Stimulated activated CD8-positive, alpha-beta memory T cell treated with anti-CD3 and anti-CD28 coated beads, Interleukin-4, amount 100 ng/mL, for 24 hours (primary cell): ENCODE measurements at regions not wholly inside any gene's neighbourhood (a gene's known extent, or its start where the extent isn't known, plus 50 kb on each side); places are given as distances from the start of the nearest gene placed in this dataset.

Source experiments
- DNase-seq: peaks from one replicate; pipeline ENCODE4 v3.0.0-alpha.2; 2020; ENCODE audit warnings: low read depth

DNA sequence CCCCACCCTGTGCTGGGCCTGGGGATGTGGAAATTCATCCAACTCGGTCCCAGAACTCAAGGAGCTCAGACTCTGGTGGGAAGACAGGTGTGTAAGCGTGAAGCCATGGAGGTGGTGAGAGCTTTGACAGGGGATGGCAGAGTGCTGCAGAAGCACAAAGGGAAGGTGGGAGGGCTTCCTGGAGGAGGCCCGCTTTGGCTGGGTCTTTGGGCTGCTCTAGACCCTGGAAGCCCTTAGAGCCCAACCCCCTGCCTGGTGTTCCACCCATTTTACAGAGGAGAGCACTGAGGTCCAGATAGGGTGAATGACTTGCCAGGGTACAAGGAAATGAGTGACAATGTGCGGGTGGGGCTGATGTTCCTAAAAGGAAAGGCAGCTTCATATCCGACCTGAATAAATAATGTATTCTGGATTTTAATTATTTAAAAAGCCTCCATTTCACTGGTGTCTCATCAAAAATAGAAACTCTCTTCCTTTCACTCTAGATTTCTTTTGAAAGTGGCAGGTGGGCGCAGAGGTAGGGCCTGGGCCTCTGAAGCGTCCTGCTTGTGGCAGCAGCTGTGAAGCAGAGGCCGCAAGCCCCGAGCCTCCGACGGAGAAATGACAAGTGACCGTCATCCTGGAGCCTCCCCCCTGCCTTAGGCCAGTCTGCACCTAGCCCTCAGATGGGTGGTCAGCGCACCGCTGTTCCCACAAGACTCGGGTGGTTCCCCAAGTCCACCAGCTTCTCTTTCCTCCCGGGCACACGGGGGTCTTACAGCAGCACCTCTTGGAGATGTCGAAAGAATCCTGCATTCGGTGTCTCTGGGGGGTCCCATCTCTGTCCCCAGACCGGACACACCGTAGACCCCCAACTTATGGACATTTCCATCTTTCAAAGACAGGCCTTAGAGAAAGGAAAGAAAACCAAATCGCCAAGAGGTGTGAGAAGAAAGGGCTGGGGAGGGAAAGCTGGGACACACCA is 71.0 kb upstream of the TAF1B start:
- no peak for DNase-seq

DNA sequence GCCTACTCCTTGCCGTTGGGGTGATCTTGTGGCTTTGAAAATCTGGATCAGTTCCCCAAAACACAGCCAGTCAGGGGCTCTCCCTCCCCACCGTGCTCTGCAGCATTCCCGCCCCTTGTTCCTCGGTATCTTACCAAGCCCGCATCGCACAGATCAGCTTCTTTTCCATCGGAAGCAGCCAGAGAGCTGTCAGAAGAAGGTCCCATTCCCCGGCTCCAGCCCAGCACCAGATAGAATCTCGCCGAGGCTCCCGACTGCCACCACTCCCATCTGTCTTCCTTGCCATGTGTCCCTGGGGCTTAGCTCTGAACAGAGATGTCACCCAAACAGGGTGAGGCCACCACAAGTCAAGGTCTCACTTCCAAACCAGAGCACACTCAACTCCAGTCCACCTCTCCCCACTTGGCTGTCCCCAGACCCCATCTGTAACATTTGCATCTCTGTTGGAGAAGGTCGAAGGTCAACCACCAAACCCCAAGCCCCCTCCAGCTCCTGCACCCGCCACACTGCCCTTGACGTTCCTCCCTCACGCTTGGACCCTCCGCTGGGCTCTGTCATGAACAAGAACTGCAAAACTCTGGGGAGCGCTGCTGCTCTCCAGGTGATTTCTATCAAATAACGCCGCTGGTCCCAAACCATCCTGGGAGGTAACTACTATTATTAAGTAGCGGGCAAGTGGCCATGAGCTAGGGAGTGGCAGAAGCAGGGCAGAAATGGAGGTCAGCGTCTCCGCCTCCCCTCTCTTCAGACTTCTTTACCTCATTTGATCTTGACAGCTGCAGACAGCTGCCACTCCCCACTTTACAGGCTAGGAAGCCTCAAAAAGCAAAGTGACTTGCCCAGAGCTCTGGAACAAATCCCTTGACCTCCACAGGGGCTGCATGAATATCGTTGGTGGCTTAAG is 70.0 kb upstream of the TAF1B start:
- no peak for DNase-seq

DNA sequence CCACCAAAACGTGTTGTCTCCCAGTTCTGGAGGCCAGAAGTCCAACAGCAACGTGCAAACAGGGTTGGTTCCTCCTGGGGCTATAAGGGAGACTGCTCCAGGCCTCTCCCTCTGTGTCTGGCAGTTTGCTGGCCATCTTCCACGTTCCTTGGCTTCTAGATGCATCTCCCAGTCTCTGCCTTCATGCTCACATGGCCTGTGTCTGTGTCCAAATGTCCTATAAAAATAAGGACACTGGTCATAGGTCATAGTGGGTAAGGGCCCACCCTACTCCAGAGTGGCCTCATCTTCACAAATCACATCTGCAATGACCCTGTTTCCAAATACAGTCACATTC is 69.4 kb upstream of the TAF1B start:
- DNase-seq, result no peak

DNA sequence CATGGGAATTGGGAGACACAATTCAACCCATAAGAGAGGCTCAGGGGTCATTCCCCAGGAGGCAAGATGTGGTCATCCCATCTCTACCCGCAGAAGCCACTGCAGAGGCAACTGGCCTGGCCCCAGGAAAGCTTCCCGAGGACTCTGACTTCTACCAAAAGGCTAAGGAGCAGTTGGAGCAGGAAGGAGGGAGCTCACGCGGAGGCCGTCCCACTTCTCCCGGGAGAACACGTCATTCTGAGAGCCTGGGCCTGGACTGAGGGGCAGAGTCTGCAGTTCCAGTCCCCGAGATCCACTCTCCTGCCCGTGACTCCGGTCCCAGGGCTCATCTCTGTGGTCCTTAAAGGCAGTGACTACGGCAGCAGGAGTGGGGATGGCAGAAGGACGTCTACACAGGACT is 69.0 kb upstream of the TAF1B start:
- no peak for DNase-seq

DNA sequence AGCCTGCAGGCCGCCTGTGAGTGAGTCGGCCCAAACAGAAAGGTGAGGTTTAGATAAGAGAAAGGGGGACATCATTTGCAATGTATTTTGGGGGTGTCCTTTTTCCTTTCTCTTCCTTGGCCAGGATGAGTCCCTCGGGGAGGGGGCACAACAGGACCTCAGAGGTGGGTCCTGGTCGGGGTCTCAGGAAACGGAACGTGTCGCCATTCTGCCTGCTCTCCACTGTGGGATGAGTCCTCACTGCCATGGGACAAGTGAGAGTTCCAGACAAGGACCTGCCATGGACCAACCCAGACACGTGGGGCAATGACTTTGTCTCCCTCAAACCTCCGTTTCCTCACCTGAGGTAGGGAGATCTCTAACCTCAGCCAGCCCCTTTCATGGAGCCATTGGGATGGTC is 67.9 kb upstream of the TAF1B start:
- DNase-seq, result no peak

DNA sequence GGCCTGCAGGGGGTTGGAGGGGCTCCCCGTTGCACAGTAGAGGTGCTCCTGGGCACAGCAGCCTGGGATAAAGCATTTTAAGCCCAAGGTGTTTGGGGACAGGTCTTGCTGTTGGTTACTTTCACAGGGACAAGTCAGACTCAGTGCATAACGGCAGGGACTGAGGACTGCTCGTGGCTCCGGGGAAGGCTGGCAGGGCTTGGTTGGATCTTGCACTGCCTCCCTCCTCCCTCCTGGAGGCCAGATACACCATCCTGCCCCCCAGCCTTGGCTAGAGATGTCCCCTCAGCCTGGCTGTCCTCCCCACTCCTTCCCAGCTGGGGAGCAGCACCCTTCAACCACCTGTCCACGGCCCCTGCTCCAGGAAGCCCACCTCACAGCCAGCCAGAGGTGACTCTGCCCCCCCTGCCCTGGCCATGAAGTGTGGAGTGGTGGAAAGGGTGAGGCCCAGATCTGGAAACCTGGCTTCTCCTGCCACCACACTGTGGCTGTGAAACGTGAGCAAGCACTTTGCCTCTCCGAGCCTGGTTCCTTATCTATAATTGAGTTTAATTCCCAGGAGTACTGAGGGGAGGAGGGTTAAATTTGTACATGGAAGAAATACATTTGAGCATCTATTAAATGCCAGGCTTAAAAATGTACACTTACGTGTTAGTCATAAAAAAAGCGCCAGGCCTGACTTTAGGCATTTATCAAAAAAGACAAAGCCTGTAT is 67.1 kb upstream of the TAF1B start:
- DNase-seq, result no peak

DNA sequence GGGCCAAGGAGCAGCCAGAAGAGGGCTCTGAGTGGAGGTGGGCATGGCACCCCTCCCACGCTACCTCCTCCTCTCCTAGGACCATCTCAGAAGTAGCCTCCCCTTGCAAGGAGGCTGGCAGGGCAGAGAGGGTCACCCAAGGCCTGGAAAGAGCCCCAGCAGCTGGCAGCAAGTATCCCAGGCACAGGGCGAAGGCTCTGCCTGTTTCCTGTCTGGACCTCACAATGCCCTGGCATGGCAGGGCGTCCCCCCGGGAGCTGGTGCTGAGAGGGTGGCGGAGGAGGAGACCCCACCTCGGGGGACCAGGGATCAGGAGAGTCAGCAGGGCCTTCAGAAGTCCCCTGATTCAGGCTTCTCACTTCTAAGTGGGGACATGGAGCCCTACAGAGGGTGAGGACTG is 66.2 kb upstream of the TAF1B start:
- no peak for DNase-seq

DNA sequence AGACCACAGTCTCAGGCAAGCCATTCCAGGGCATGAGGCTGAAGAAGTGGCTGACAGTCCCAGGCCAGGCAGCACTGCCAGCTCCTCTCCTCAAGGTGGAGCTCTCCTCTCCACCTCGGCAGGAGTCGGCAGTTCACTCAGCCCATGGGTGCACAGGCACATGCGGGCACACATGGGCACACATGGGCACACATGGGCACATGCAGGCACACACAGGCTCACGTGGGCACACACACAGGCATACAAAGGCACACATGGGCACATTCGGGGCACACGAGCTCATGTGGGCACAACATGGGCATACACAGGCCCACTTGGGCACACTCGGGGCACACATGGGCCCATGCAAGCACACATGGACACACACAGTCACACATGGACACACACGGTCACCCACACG is 65.3 kb upstream of the TAF1B start:
- no peak for DNase-seq

DNA sequence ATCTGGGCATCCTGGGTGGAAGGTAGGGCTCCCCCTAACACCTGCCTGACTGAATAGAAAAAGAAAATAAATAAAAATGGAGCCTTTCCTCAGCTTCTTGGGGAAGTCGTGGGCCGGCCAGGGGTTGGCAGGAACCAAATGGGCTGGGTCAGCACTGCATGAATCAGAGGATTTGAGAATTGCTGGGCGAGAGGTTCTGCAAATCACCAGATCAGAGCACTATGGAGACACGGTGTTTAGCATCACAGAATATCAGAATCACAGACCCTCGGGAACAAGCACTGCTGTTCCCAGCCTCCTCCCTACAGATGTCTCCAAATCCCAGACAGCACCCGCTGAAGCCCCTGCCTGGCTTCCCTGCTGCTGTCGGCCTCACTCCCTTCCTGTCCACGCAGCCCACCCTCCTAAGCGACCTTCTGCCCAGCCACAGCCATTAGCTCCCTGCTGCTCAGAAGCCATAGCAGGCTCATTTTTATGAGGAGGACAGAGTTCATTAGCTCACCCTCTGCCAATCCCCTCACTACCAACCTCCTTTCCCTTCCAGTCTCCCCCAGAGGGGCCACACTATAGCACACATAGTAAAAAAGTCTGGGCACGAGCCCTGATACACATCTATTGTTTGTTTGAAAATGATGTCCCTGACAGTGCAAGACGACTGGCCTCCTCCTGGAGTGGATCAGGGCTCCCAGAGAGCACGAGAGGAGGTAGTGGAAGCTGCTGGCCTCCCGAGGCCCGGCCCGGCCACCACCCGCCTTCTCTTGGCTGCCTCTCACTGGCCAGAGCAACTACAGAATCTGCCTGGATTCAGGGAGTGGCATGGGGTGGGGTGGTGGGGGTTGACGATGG is 64.6 kb upstream of the TAF1B start:
- DNase-seq, result no peak

DNA sequence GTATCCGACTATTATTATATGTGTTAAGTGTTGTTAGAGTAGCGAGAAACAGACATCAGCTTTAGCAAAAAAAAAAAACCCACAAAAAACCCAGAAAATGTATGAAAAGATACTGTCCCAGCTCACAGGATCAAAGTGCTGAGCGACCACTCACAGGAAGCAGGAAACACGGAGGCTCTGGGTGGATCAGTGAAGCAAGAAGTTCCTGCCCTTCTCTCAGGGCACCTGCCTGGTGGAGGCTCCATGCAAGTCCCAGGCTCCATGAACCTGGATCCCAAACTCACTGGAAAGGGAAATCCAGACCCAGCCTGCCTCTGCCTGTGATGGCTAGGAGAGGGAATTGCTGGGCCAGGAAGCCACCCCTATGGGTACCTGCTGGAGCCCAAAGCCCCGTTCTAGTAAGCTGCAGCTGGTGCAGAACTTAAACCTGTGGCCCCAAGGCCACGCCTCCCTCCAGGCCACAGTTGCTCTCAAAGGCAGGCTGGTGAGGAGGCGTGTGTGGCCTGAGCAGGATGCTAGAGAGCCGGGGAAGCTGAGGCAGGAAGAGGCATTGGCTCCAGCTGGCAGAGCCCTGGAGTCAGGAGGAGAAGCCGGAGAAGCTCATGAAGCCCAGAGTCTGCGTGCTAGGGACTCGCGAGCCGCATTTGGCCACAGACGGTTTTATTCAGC is 63.5 kb upstream of the TAF1B start:
- no peak for DNase-seq

DNA sequence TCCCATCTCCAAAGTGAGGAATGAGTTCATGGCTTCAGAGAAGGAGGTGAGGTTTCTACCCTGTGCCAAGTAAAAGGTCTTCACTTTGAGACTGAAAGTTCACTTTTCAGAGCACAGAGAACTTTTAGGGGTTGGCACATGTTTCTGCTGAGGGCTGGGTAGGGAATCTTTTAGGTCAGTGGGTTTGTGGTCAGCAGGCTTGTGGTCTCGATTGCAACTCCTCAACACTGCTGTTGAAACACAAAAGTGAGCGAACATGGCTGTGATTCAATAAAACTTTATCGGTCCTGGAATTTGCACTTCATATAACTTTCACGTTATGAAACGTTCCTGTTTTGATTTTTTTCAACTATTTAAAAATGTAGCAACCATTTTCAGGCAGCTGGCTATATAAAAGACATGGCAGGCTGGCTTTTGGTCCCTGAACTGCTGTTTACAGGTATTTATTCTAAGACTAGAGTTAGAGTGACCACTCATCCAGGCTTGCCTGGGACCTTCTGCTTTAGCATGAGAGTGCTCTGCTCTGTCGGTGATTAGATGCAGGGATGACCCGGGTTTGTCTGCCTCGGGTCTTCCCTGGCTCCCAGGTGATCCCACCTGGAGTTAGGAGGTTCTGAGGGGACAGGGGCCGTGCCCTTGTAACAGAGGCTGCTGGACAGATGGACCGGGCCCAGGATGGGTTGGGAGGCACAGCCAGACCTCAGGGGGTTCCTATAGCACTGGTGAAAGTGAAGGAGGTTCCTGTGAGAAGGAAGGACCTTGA is 62.7 kb upstream of the TAF1B start:
- no peak for DNase-seq

DNA sequence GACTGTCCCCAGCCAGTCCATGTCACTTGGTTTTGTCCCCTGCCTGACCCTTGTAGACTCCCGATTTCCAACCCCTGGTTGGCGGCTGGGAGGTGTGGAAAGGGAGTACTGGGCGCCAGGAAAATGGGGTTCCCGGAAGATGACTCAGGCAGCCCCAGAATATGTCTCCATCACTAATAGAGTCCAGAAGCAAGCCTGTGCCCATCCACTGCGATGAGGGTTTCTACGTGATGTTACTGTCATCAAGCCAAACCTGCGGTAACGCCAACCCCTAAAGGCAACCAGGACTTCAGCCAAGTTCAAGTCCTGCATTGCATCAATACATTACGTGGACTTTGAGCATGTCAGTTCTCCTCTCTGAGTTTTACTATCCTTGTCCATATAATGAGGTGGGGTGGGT is 62.0 kb upstream of the TAF1B start:
- DNase-seq, result no peak

DNA sequence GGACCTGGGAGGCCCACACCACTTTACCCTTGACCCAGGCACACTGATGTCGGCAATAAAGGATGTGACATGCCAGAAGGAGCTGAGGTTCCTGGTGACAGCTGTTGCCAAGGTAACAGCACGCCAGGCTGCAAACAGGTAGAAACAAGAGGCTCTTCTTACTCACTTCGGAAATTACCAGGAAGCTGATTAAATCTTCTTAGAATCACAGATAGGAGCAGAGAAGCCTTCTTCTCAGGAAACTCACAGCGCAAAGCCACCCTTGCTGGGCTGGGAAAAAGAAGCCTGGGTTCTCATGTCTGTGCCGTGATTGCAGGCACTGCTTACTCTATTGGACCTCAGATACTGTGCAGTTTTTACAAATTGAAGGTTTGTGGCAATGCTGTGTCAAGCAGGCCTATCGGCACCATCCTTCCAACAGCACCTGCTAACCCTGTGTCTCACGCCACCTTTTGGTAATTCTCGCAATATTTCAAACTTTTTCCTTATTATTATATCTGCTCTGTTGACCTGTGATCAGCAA is 61.0 kb upstream of the TAF1B start:
- peak; percentile 38 for DNase-seq

DNA sequence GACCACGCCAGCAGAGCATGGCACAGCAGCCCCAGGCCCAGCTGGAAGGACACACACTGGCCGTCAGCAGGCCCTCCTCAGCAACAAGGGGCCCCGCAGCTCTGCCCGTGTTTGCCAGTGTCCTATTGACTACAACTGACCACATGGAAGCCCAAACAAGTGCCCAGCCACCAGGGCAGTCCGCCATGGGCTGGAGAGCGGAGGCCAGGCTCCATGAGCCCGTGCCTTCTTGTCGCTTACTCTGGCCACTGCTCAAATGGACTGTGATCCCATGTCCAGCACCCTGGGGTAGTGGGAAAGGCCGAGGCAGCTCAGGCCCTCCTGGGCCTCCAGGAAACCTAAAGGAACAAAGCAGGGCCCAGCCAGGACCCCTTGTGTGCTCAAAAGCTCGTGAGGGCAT is 53.9 kb upstream of the TAF1B start:
- no peak for DNase-seq

DNA sequence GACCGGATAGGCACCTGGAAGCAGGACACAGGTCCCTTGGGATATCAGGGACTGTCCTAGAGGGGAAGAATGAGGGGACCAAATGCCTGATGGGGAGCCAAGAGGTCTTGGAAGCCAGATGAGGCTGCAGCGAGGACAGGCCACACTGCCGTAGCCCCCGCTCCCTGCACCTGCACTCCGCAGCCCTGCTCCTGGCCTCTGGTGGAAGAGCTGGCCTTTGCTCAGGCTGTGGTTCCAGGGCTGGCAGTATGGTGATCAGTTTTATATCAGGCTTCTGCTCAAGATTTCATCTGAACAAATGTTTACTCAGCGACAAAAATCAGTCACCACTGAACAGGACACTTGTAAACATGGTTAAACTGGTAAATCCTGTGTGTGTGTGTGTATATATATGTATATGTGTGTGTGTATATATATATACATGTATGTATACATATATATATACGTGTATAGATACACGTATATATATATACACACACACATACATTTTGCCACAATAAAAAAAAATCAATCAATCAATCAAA is 52.5 kb upstream of the TAF1B start:
- DNase-seq, result no peak

DNA sequence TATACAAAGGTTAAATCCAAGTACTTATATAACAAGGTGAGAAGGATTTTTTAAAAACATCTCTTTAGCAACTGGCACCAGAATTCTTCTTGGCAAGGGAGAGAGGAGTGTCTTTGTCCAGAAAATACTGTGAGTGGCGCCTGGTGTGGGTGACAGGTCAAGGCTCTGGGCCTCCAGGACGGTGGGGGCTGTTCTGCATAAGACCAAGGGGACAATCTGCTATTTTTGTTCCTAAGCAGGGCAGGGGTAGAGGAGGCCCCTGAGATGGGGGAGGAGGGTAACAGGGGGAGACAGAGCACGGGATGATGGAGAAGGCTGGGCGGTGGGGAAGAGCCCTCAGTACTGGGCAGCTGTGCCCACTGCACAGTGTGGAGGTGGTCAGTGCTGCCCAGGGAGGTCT is 51.6 kb upstream of the TAF1B start:
- no peak for DNase-seq

DNA sequence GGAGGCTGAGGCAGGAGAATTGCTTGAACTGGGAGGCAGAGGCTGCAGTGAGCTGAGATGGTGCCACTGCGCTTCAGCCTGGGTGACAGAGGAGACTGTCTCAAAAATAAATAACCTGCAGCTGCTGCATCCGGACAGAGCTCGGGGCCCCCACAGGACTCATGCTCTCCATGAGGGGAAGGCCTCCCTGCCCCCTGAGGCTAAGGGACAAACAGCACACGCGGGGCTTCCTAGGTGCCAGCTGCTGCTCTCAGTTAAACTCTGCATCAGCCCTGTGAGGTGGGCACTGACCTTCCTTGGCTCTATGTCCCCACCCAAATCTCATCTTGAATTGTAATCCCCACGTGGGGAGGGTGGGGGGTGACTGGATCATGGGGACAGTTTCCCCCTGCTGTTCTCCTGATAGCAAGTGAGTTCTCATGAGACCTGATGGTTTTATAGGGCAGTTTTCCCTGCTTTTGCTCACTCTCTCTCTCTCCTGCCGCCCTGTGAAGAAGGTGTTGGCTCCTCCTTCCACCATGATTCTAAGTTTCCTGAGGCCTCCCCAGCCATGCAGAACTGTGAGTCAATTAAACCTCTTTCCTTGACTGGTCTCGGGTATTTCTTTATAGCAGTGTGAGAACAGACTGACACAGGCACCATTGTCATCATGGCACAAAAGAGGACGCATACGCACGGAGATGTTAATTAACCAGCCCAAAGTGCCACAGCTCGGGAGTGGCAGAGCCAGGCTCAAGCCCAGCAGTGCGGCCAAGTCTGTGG is 49.9 kb upstream of the TAF1B start:
- no peak for DNase-seq
